Psoas muscle (tissue), 7 donors: ENCODE measurements at regions not wholly inside any gene's neighbourhood (a gene's known extent, or its start where the extent isn't known, plus 50 kb on each side); places are given as distances from the start of the nearest gene placed in this dataset.

Source experiments
- ATAC-seq, 4 donors: fragments of 200-7000 bp; cut with Tn5 transposase; one replicate each; pipeline ENCODE4 v1.9.1; 2020; ENCODE audit warnings: moderate library complexity in 3 of 4, mild to moderate bottlenecking in 2 of 4
- DNase-seq, 2 donors: peaks; one replicate each; pipeline ENCODE4 v3.0.0-alpha.2; 2020
- H3K27ac ChIP-seq: fragments of 200-600 bp; one replicate; pipeline ENCODE4 v1.8.0; 2022
- H3K27me3 ChIP-seq, 3 donors: fragments of 200-600 bp in 1 of 3; one replicate each; pipeline versions ENCODE4 v1.6.1 to v1.8.0; 2013 to 2022; ENCODE audit warnings: low read length in 2 of 3, mild to moderate bottlenecking in 2 of 3, moderate library complexity in 1 of 3; ENCODE audit not compliant: insufficient read depth in 3 of 3
- H3K36me3 ChIP-seq, 2 donors: fragments of 200-600 bp in 1 of 2; one replicate each; pipeline versions ENCODE4 v1.6.1 to v1.8.0; 2013 to 2022; ENCODE audit warnings: low read depth in 1 of 2, mild to moderate bottlenecking in 1 of 2, moderate library complexity in 1 of 2; ENCODE audit not compliant: insufficient read depth in 1 of 2
- H3K4me1 ChIP-seq: fragments of 200-600 bp; one replicate; pipeline ENCODE4 v1.8.0; 2022
- H3K4me3 ChIP-seq: fragments of 200-600 bp; one replicate; pipeline ENCODE4 v1.8.0; 2022; ENCODE audit warnings: mild to moderate bottlenecking
- H3K9me3 ChIP-seq: fragments of 200-600 bp; one replicate; pipeline ENCODE4 v1.8.0; 2022
- WGBS, 3 donors: extraction: QIAGEN DNeasy Blood & Tissue Kit; methylation state at CpG; one replicate each; pipeline versions ENCODE4 v1.1.6 to v1.1.7; 2013; 5-methylcytosine and 5-hydroxymethylcytosine counted together
- intact Hi-C, 2 donors: fragments of 100-400 bp; cut with DNase I; formaldehyde crosslinking; loops; one replicate each; pipeline versions ENCODE4 v1.11.0 to v1.14.2; 2022
- TF ChIP-seq, protein P1 (sequence below): fragments of 200-600 bp; IDR thresholded peaks from one replicate; pipeline ENCODE4 v1.8.0; 2022; ENCODE audit warnings: antibody characterized with exemption
- donor health status: healthy with polysubstance abuse.
- donor health status: DM: no; HTN: no; CAD: no; lungs with moderate emphysema.
- donor health status: Bipolar disorder and iron deficiency.
- donor health status: healthy.
- donor health status: DM: yes; HTN: yes; CAD: no.
- donor health status: DM: no; HTN: no; CAD: no.
- donor health status: DM: yes; HTN: yes; CAD: no.

DNA sequence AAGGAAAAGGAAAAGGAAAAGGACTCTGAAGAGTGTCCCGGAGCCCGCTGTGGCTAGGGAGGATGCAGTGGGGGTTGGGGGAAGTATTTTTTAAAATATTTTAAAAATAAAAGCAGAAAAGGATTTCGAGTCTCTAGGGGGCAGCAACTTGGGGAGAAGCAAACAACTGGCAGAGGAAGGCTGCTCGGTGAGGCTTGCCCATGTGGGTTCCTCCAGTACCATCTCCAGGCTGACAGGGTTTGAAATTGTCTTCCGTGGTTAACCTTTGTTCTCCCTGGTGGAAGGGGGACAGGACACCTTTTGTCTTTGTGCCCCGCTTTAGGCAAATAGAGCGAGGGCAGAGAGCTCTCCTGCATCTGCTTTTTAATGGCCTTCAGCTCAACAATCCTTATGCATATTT is 60.4 kb upstream of the SNX9 start:
- Histone ChIP-seq H3K4me3 (no peak overlapping the region), H3K27me3 (no peaks in the 10 kb centered on the region), H3K27ac (no peak overlapping the region), H3K36me3 (no peaks in the 10 kb centered on the region), H3K9me3 (no peaks in the 10 kb centered on the region), H3K4me1 (peaks cover 20% of the 10 kb centered on the region)
- no peak for ATAC-seq
- intact Hi-C loops: no loop called here
- 54 to 57% (median 56%) methylated on average over 7 of the region's 7 CpGs for WGBS, 3 donors
- TF ChIP-seq, protein P1, sequence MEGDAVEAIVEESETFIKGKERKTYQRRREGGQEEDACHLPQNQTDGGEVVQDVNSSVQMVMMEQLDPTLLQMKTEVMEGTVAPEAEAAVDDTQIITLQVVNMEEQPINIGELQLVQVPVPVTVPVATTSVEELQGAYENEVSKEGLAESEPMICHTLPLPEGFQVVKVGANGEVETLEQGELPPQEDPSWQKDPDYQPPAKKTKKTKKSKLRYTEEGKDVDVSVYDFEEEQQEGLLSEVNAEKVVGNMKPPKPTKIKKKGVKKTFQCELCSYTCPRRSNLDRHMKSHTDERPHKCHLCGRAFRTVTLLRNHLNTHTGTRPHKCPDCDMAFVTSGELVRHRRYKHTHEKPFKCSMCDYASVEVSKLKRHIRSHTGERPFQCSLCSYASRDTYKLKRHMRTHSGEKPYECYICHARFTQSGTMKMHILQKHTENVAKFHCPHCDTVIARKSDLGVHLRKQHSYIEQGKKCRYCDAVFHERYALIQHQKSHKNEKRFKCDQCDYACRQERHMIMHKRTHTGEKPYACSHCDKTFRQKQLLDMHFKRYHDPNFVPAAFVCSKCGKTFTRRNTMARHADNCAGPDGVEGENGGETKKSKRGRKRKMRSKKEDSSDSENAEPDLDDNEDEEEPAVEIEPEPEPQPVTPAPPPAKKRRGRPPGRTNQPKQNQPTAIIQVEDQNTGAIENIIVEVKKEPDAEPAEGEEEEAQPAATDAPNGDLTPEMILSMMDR: no peak
- no peak for DNase-seq

DNA sequence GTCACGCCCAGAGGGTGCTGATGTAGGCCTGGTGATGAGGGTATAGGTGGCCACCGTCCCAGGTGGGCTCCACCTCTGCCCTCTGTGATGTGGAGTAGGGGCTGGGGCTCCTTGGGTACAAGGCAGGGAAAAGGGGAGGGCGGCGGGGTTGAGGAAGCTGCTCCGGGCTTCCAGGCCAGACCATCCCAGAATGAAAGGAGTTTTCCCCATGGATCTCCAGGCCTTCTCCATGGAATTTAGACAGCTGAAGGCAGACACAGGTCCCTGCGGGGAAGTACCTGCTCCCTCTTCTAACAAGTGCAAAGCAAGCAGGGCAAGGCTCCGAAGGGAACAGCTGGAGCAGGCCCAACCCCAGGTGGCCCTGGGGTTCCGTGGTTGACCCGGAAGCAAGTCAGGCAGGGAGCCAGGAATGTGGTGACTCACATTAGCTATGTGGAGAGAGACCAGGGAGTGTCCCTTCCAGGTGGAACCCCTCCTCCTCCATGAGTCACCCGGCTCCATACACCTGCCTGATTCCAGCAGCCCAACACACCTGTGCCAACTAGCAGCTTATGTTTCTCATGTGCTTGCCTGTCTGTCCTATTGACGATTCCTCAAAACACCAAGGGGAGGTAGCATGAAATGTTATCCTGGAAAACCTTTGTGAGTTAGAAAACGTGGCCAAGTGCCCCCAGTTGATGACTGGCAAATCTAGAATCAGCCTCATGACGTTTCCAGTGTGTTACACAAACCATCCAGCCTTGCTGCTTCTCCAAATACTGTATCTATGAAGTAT is 59.7 kb upstream of the SNX9 start:
- Histone ChIP-seq H3K4me1 (peaks cover 20% of the 10 kb centered on the region), H3K4me3 (no peak overlapping the region), H3K36me3 (no peaks in the 10 kb centered on the region), H3K27me3 (no peaks in the 10 kb centered on the region), H3K9me3 (no peaks in the 10 kb centered on the region), H3K27ac (peak overlapping the region; percentile 63)
- TF ChIP-seq, protein P1: no peak
- WGBS, 3 donors: 46 to 51% (median 47%) methylated on average over 13 of the region's 13 CpGs
- DNase-seq: peak; percentile 60 to 69
- ATAC-seq: peak; percentile 35 to 62 (median 54)
- intact Hi-C loops: no loop called here

DNA sequence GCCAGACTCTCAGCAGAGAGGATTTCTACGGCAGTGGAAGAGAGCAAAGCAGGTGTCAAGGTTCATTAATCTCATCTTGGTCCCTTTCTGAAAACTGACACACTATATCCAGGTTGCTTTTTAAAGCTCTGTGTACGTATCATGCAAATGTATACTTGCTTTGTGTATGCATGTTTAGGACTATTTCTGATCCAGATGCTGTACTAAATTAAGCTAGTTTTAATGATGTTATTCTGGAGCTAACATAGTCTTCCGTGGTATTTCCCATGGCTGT is 59.2 kb upstream of the SNX9 start:
- no peak overlapping the region for H3K4me3 ChIP-seq
- TF ChIP-seq, protein P1: no peak
- no peaks in the 10 kb centered on the region for H3K9me3 ChIP-seq
- 35 to 56% (median 39%) methylated on average over 3 of the region's 3 CpGs for WGBS, 3 donors
- ATAC-seq: no peak
- H3K4me1 ChIP-seq: peaks cover 20% of the 10 kb centered on the region
- H3K36me3 ChIP-seq: no peaks in the 10 kb centered on the region
- no peaks in the 10 kb centered on the region for H3K27me3 ChIP-seq
- DNase-seq: no peak
- peak overlapping the region; percentile 63 for H3K27ac ChIP-seq
- intact Hi-C loops: no loop called here

DNA sequence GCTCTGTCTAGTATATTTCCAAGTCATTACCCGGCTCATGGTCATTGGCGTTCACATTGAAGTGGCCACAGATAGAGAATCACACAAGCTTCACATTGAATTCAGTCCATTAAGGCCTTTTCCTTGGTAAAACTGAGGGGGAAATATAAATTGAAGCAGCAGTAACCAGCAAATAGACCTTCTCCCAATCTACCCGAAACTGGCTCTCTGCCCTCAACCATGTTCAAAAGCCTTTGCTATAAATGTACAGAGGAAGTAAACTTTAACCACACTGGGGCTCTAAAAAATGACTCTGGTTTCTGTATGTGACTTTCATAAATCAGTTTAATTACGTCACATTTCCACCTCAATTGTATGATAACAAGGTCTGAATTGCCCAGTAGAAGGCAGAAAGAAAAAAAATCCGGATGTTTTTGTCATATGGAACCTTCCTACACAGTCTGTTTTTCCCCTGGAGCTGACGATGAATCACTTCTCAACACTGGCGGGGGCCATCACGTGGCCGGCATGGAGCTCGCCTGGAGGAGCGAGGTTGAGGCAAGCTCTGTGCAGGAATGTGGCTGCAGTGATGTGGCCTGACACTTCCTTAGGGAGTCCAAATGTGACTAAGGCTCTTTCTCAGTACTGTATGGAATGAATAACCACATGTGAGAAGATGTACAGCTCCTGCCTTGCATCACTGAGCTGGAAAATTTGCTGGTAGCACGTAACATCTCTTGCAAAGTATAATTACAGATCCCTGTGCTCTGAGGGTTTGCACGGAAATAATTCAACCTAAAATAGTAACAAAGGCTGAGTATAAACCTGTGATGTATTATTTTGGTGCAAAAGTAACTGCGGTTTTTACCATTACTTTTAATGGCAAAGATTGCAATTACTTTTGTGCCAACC is 58.6 kb upstream of the SNX9 start:
- ATAC-seq (peak; percentile 66 to 83 (median 74)), DNase-seq (peak; percentile 81)
- intact Hi-C loops: no loop called here
- peaks cover 20% of the 10 kb centered on the region for H3K4me1 ChIP-seq
- H3K9me3 ChIP-seq: no peaks in the 10 kb centered on the region
- H3K36me3 ChIP-seq: no peaks in the 10 kb centered on the region
- no peaks in the 10 kb centered on the region for H3K27me3 ChIP-seq
- TF ChIP-seq, protein P1: no peak
- H3K4me3 ChIP-seq: no peak overlapping the region
- 56 to 64% (median 57%) methylated on average over 14 of the region's 14 CpGs for WGBS, 3 donors
- peak overlapping the region; percentile 63 for H3K27ac ChIP-seq
